ENCODE measurements at regions not wholly inside any gene's neighbourhood (a gene's known extent, or its start where the extent isn't known, plus 50 kb on each side); places are given as distances from the start of the nearest gene placed in this dataset.

GRCh38 chr4:32094987-32095386 is 1374.8 kb downstream of the PCDH7 start:
- DNase-seq (ENCODE audit: low spot score), result no peak
- intact Hi-C loops (cut with DNase I), result no loop called here

DNA sequence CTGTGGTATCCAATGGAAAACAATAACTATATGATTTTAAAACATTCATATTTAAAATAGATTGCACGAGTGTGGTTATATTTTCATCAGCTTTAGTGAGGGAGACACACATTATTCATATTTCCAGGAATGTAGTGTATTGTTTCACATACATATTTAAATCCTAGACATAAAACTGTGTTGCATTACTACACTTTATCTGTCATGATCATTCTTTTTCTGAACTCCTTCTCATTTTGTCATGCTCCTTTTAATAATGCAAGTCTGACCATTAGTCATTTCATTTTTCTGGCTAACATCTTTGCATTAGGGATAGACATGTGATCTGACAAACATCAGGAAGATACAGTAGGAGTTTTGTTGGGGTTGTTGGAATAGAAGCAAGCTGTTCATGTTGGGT is 1382.7 kb downstream of the PCDH7 start:
- intact Hi-C loops (cut with DNase I), result no loop called here
- DNase-seq (ENCODE audit: low spot score), result no peak

- intact Hi-C loops (cut with DNase I), result no loop called here
- DNase-seq (ENCODE audit: low spot score), result no peak
These were observed 1386.6 kb downstream of the PCDH7 start for GRCh38 chr4:32106767-32107166.

DNA sequence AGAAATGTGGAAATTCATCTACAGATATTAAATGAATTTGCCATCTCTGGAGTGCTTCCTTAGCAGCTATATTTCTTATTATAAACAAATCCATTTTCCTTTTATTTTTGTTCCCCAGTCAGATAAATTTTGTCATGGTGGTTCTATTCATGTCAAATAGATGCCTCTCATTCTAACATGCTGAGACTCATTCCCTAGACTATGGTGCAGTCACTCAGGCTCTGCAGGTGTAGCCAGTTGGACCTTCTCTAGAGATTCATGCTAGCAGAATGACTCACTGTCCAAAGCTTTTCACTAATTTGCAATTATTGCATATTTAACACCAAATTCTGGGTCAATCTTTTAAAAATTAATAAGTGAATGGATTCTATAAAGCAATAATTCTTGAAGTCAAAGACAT is 1392.7 kb downstream of the PCDH7 start:
- intact Hi-C loops (cut with DNase I), result no loop called here
- no peak for DNase-seq (ENCODE audit: low spot score)

GRCh38 chr4:32117693-32118092 is 1397.5 kb downstream of the PCDH7 start:
- DNase-seq (ENCODE audit: low spot score), result no peak
- intact Hi-C loops (cut with DNase I), result no loop called here

GRCh38 chr4:32119907-32120306 is 1399.7 kb downstream of the PCDH7 start:
- intact Hi-C loops (cut with DNase I), result no loop called here
- DNase-seq (ENCODE audit: low spot score), result no peak

GRCh38 chr4:32128549-32128948 is 1408.4 kb downstream of the PCDH7 start:
- no peak for DNase-seq (ENCODE audit: low spot score)
- intact Hi-C loops (cut with DNase I), result no loop called here

- intact Hi-C loops (cut with DNase I), result no loop called here
- DNase-seq (ENCODE audit: low spot score), result no peak
These were observed 1409.8 kb downstream of the PCDH7 start for GRCh38 chr4:32129967-32130366.

DNA sequence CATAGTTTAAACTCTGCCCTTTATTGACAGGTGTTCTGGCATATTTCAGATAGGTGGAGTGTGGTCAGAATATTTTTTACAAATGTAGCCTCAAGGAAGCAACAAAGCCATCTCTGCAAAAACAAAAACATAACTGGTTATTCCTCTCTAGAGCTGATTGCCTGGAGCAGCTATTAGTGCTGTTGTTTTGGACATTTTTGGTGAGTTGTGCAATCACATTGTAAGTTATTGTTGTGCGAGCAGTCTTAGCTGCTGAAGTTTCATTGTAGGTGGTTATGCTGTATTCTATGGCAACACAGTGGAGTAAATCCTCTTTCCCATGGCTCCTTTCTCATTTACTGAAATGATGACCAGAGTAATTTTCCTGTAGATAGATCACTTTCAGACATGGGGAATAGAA is 1413.0 kb downstream of the PCDH7 start:
- DNase-seq (ENCODE audit: low spot score), result no peak
- intact Hi-C loops (cut with DNase I), result no loop called here

DNA sequence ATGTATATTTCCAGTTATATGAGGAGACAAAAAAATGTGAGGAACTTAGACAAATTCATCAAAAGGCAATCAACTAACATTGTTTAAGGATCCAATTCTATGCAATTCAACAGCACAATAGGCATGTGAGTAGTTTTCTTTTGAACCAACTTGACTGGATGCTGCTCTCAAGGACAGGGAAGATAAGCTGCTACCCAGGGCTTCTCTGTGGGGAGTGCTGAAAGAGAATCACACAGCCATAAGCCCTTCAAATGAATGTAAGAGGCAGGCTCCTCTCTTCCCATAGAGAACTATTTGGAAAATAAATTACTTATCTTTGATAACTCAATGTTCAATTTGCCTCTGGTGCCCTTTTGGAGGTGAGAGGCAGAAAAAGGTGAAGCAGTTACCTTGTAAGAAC is 1413.6 kb downstream of the PCDH7 start:
- intact Hi-C loops (cut with DNase I), result no loop called here
- DNase-seq (ENCODE audit: low spot score), result no peak

DNA sequence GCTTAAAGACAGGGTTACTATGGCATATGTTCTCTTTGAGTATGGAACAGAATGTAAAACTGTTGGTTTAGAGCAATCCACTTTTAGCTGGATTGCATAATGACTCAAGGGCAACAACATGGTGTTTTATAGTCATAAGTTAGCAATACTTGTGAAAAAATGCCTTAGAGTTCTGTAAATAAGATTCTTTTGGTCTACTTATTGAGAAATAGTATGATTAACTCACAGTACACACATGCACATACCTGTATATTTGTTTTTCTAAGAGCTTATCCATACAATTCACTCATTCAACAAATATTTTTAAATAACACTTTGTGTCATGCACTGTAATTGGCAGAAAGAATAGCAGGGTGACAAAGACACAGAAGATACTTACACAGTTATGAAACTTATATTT is 1415.5 kb downstream of the PCDH7 start:
- intact Hi-C loops (cut with DNase I), result no loop called here
- DNase-seq (ENCODE audit: low spot score), result no peak

DNA sequence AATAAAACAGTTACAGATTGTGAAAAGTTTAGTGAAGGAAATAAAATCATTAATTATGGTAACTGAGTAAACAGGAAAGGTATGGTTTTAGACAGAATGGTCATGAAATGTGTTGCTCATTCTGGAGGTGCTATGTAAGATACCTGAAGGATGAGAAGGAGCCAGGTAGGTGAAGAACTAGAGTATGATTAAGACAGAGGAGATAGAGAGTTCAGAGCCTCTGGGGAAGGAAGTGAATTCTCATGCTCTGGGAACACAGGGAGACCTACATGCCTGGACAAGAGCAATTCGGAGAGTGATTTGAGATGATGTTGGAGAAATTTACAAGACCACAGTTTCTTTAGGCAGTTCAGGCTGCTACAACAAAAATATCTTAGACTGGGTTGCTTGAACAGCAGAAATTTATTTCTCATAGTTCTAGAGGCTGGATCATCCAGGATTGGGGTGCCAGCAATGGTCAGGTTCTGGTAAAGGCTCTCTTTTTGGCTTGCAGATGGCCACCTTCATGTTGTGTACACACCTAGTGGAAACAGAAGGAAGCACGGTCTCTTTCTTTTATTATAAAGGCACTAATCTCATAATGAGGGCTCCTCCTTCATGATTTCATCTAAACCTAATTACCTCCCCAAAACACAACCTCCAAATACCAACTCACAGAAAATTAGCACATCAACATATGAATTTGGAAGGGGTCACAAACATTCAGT is 1416.1 kb downstream of the PCDH7 start:
- intact Hi-C loops (cut with DNase I), result no loop called here
- no peak for DNase-seq (ENCODE audit: low spot score)

- no peak for DNase-seq (ENCODE audit: low spot score)
- intact Hi-C loops (cut with DNase I), result no loop called here
These were observed 1420.5 kb downstream of the PCDH7 start for GRCh38 chr4:32140636-32141035.

DNA sequence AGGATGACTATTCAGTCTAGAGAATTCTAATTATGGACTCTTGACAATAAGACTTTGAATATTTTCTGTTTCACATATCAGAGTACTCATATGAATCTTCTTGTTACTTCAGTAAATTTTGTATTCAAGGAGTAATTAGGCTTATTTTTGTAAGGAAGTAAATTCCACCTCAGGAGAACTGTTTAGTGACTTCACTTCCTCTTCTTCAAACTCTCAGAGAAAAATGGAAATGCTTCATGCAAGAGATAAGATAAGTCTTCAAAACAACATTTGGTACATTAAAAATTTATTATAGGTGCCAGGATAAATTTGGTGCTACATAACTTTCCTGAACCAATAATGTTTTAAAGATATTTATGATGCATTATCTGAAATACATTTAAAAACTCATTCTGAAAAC is 1421.9 kb downstream of the PCDH7 start:
- intact Hi-C loops (cut with DNase I), result no loop called here
- no peak for DNase-seq (ENCODE audit: low spot score)

DNA sequence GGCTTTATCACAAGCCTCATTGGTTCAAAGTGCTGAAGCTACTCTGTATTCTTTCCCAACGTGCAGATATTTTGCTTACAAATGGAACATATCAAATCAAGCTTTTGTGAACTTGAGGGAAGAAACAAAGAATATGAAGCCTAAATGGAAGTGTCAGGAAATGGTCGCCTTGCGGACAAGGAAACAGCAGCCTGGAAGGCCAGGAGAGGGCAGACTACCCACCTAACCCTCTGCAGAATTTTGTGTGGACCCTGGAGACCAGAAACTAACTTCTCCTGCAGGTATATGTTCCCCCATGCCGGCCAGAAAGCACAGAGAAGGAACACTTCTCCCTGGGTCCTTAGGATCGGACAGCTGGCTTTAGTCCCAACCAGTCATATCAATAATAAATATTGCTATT is 1425.8 kb downstream of the PCDH7 start:
- intact Hi-C loops (cut with DNase I), result no loop called here
- DNase-seq (ENCODE audit: low spot score), result no peak

- intact Hi-C loops (cut with DNase I), result no loop called here
These were observed 1427.4 kb downstream of the PCDH7 start for GRCh38 chr4:32147446-32148085.

GRCh38 chr4:32148111-32148666 is 1428.0 kb downstream of the PCDH7 start:
- DNase-seq (ENCODE audit: low spot score), result no peak
- intact Hi-C loops (cut with DNase I), result no loop called here

More at GRCh38 chr4:32147446-32148085, 1427.4 kb downstream of the PCDH7 start:
- DNase-seq (ENCODE audit: low spot score), result no peak

GRCh38 chr4:32158961-32159360 is 1438.8 kb downstream of the PCDH7 start:
- DNase-seq (ENCODE audit: low spot score), result no peak
- intact Hi-C loops (cut with DNase I), result no loop called here

DNA sequence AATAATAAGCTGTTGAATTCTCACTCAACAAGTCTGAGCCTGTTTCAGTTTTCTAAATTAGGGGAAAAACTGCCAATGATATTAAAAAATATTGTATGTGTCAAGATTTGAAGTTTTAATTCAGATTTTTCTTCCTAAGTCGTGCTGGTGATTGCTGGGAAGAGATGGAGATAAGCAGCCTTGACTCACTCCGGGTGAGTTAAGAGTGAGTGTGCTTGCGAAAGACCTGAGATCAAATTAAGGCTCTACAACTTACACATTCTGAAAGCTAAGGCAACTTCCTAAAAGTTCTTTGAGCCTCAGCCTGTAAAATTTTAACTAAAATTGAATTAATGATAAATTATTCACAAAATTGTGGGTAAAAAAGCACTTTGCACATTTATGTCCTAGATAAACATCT is 1441.2 kb downstream of the PCDH7 start:
- intact Hi-C loops (cut with DNase I), result no loop called here
- DNase-seq (ENCODE audit: low spot score), result no peak

- intact Hi-C loops (cut with DNase I), result no loop called here
- no peak for DNase-seq (ENCODE audit: low spot score)
These were observed 1443.0 kb downstream of the PCDH7 start for GRCh38 chr4:32163125-32163524.

- DNase-seq (ENCODE audit: low spot score), result no peak
- intact Hi-C loops (cut with DNase I), result no loop called here
These were observed 1449.7 kb downstream of the PCDH7 start for GRCh38 chr4:32169841-32170240.
